GM12872 (cell line): ENCODE measurements at regions not wholly inside any gene's neighbourhood (a gene's known extent, or its start where the extent isn't known, plus 50 kb on each side); places are given as distances from the start of the nearest gene placed in this dataset.

ENCODE experiments used
- TF ChIP-seq, protein P1 (sequence below): IDR thresholded peaks from 3 replicates; pipeline ENCODE4 v1.5.1; 2011; ENCODE audit warnings: low read depth, mild to moderate bottlenecking, low read length, moderate library complexity; ENCODE audit not compliant: insufficient read depth

DNA sequence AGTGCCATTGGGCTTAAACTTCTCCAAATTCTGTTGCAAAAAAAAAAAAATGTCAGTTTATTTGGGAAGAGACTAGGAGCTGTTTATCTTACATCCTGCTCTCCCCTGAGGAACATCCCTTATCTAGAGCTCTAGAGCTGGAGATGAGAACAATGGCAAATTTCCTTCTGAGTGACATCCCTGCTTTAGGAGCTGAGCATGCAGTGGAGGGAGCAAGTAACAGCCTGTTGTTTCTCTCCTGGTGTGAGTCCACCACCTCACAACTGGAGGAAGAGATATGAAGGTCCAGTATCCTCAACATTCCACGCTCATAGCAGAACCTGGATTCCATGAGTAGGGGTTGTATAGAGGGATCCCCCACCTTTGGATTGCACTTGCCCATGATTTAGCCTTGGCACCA is 676.4 kb downstream of the PCDH18 start:
- TF ChIP-seq, protein P1, sequence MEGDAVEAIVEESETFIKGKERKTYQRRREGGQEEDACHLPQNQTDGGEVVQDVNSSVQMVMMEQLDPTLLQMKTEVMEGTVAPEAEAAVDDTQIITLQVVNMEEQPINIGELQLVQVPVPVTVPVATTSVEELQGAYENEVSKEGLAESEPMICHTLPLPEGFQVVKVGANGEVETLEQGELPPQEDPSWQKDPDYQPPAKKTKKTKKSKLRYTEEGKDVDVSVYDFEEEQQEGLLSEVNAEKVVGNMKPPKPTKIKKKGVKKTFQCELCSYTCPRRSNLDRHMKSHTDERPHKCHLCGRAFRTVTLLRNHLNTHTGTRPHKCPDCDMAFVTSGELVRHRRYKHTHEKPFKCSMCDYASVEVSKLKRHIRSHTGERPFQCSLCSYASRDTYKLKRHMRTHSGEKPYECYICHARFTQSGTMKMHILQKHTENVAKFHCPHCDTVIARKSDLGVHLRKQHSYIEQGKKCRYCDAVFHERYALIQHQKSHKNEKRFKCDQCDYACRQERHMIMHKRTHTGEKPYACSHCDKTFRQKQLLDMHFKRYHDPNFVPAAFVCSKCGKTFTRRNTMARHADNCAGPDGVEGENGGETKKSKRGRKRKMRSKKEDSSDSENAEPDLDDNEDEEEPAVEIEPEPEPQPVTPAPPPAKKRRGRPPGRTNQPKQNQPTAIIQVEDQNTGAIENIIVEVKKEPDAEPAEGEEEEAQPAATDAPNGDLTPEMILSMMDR: no peak

DNA sequence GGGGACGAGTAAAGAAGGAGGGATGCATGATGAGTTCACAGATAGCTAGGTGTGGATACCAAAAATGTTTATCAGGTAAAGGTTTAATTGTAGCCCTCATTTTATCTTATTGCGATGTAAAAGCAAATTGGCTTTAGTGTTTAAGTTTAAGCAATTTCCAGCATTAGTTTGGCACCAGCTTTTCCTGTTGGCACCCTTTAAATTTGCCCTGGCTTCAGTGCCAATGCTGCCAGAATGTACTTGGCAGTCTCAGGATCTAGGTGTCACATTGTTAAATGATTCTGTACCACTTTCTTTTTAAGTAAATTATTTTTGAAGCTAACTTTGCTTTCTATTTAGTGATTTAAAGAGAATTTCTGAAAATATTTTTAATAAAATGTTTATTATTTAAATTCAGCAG is 681.8 kb downstream of the PCDH18 start:
- TF ChIP-seq, protein P1: no peak

DNA sequence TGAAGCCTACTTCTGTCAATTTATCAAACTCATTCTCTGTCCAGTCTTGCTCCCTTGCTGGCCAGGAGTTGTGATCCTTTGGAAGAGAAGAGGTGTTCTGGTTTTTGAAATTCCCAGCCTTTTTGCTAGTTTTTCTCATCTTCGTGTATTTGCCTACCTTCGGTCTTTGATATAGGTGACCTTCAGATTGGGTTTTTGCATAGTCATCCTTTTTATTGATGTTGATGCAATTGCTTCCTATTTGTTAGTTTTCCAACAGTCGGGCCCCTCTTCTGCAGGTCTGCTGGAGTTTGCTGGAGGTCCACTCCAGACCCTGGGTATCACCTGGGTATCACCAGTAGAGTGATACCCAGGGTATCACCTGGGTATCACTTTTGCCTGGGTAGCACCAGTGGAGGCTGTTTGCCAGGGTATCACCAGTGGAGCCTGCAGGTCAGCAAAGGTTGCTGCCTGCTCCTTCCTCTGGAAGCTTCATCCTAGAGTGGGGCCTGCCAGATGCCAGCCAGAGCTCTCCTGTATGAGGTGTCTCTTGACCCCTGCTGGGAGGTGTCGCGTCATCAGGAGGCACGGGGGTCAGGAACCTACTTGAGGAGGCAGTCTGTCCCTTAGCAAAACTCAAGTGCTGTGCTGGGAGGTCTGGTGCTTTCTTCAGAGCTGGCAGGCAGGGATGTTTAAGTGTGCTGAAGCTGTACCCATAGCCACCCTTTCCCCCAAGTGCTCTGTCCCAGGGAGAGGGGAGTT is 684.2 kb downstream of the PCDH18 start:
- TF ChIP-seq, protein P1: no peak

DNA sequence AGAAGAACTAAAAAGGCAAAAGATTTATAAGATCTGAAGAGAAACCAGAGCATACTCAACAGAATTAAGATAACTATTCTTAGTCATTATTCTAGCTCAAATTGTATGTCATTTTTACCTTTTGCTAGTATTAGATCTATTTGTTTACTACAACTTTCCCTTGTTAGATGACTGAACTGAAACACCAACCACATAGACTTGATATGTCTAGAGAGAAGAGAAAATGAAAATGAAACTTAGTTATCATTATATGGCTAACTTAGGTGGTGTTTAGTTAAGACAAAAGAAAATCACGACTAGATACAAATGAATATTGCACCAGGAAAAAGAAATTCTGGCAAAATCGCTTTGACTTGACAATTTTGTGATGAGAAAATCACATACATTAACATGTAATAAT is 690.8 kb downstream of the PCDH18 start:
- TF ChIP-seq, protein P1: no peak

DNA sequence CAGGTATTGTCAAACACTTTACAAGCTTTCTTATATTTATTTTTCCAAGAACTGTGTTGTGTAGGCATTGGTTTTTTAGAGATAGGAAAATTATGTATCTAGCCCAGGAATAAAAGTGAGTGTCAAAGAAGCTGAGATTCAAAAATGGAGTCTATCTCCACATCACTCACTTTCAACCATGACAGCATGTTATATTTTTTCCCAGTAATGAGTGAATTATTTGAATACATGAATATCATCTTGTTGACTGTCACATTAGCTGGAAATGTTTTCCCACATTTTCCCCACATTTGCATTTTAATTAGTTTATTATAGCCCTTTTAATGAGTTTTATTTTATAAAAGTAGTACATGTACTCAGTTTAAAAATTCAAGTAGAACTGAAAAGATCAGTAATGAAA is 693.7 kb downstream of the PCDH18 start:
- TF ChIP-seq, protein P1: no peak

DNA sequence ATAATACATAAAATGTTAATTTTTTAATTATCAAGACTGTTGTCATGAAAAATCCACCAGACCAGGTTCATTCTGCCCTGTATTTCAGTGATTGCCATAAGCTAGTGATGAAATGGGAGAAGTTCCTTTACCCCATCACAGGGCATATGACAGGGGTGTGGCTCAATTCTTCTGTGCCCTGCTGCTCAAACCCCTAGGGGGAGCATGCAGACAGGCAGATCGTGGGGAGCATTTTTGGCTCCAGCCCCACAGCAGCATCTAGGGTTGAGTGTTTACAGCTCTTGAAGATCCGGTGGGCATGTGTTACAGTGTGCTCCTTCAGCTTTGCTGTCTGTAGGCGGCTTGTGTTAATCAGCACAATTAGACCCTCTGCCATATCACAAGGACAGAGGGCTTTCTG is 700.7 kb downstream of the PCDH18 start:
- TF ChIP-seq, protein P1: peak; percentile 30; the same call in 1 of the 3 replicates

DNA sequence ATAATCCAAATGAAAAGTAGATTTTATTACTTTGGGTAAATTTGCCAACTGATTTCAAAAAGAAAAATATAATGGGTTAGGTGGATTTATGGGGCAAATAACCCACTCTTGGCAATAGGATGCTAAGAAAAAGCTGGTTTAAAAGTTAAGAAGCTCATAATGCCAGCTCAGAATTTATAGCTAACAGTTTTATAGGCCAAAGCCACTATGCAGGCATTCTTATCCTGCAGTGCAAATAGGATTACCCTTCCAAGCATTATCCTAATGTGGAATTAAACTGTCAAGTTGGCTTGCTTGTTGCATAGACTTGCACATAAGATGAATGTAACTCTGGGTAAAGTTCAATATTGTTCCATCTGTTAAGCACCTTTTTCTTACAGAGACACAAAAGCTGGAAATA is 703.0 kb downstream of the PCDH18 start:
- TF ChIP-seq, protein P1: no peak
